DMS53 treated with DMSO at 0.1 percent for 48 hours (cell line): ENCODE measurements at regions not wholly inside any gene's neighbourhood (a gene's known extent, or its start where the extent isn't known, plus 50 kb on each side); places are given as distances from the start of the nearest gene placed in this dataset.
"Not testable (repeated sequence)": the region's sequence is repeated elsewhere in the genome, so short reads cannot be mapped to it uniquely, and the experiment has no call there.

ENCODE experiments used
- DNase-seq: peaks from one replicate; lab custom pipeline; 2025; ENCODE audit not compliant: unreplicated experiment; lab: John Stamatoyannopoulos, UW

DNA sequence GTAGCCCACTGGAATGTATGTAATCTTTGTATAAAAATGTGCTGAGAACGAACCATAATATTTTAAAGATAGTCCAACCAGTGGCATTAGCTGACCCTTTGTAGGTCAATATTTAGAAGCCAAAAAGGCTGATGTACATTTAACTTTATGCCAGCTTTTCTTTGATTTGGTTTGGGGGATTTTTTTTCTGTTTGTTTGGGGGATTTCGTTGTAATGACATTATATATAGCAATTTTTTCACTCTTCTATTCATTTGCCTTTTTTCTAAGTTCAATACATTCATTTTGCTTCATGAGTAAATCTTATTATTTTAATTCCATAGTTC is 382.0 kb upstream of the NOCT start:
- DNase-seq: no peak

DNA sequence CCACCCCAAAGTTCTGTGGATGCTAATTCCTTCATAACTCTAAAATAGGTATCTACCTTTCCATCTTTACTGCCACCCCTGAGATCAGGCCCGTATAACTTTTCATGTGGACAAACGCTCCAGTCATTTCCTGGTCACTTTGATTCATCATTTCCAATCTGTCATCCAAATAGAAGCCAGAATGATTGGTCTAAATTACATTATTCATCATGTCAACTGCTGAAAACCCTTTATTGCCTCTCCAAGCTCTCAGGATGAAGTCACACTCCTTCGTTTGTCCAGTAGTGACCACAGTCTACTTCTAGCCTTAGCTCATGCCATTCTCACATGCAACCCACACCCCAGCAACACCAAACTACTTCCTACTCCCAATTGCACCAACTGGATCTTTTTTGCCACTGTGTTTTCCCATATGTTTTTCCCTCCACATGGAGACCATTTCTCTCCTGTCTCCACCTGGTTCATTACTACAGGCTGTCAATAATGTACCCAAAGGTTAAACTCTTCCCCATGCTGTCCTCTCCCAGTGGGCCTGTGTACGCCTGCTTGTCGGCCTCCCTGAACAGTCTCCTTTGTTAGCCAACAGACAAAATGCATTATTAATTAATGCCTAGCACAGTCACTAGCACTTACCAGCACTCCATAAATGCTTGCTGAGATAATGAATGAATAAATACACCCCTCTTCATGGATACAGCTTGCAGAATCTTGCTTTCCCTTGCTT is 382.6 kb upstream of the NOCT start:
- DNase-seq: no peak

DNA sequence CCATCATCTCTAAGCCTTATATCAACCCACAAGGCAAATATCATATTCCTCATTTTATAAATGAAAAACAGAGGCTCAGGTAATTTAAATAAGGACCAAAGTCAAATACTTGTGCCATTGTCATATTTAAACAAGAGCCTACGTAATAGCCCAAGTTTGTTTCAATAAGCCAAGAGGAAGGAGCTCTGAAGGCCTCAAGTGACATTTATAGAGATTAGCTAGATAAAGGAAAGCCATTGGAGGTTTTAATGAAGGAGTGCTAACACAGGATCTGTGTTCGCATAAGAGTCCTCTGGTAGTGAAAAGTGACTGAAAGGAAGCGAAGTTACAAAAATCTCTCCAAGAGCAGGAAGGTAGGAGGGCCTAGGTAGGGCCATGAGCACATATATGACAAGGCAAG is 384.9 kb upstream of the NOCT start:
- DNase-seq: no peak

DNA sequence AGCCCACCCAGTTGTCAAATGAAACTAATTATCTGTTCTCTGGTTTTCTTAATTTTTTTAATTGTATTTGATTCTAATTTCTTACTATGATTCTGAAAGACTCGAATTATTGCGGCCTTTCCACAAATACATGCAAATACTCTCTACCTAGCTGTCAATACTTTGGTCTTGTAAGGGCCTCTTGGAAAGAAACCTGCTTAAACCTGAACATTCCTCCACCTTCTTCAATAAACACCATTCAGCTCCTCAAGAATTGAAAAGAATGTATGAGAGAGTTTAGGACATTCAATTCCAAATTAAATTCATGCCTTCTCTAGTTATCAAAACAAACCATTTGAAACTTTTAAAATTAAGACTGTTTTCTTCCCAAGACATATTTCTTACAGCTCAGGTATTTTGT is 385.9 kb upstream of the NOCT start:
- DNase-seq: no peak

DNA sequence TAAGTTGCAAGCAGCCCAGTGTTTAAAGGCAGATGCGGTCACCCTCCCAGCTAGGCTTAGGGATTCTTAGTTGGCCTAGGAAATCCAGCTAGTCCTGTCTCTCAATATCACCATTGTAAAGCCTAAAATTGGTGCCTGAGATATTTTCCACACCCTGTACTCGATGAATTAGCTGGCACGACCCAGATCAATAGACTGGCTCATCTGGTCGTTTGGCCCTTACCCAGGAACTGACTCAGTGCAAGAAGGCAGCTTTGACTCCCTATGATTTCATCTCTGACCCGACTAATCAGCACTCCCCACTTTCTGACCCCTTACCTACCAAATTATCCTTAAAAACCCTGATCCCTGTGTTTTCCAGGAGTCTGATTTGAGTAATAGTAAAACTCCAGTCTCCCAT is 384.9 kb upstream of the SLC7A11 start:
- DNase-seq: no peak

DNA sequence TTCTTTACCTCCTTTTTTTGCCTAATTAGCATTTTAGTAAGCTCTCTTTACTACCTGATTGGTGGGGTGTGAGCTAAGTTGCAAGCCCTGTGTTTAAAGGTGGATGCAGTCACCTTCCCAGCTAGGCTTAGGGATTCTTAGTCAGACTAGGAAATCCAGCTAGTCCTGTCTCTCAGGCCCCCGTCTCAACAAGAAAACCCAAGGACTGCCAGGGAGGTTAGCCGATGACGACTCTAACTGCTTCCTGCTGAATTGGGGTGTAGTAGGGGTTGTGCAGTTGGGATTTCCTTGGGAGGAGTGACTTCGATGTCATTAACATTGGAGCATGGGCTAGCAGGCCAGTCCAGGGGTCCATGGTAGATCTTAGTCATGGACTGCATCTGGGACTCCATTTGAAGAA is 380.2 kb upstream of the SLC7A11 start:
- not testable (repeated sequence) for DNase-seq

DNA sequence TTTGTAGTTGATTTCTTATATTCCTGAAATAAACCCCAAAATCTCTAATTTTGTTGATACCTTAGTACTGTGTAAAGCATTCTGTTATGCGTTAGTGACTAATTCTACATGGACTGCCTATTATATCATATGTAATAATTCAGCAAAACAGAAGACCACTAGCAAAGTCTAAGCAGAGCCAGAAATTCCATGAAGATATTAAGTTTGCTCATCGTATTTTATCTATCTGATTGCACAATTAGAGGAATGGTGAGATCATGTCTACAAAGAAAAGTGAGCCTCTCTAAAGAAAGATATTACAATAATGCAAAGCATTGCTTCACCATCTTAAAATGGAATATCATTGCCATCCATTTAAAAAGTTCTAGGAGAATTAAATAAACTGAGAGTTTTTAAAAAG is 374.6 kb upstream of the SLC7A11 start:
- DNase-seq: no peak

DNA sequence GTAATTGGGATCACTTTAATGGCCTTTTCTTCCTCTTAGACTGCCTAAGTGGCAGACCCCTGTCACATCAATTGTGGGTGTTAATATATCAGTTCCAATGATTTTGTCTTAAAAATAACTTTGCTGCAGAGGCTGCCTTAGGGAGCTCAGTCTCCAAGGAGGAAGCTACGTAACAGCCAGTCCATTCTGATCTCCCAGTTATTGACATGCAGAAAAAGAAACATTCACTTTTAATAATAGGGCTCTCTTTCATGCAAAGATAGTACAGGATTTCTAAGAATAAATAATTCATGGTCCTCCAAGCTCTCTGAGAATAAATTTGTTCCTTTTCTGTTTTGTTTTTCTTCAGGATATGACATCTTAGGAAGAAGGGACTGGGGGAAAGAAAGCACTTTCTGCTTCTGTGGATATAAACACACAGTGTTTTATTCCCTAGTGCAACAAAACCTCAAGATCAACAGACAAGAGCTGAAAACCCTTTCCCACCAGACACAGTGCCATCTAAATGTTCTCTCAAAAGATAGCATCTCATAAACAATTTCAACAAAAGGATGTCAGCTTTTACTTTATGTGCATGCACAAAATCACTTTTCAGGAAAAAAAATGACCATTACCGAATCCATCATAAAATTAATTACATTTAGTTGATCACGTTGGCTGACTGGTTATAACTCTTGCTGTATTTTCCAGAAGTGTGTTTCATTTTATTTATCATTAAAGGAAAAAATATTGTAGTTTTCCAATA is 372.4 kb upstream of the SLC7A11 start:
- no peak for DNase-seq

DNA sequence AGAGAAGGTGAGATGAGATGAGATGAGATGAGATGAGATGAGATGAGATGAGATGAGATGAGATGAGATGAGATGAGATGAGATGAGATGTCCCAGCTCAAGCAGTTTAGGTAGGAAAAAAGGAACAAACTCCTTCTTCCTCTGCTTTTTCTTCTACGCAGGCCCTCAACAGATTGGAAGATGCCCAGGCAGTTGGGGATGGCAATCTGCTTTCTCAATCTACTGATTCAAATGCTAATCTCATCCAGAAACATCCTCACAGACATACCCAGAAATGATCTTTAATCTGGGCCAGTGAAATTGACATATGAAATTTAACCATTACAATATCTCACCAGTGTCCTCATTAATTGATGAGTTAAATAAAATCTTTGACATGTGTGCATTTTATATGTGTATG is 370.3 kb upstream of the SLC7A11 start:
- no peak for DNase-seq

DNA sequence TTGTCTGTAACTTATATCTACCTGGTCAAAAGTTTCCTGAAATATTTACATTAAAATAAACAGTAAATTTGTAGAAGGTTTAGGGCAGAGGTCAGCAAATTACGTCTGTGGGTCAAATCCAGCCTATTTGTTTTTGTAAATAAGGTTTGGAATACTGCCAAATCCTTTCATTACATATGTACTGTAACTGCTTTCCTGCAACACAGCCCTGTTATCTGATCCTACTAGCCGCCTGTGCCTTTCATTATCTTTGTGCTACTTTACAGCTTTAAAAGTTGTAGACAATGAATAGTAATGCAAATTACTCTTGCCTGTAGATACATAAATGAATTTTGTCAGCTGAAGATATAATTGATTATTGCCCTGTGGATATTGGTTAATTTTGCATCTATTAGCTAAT is 369.6 kb upstream of the SLC7A11 start:
- DNase-seq: no peak

DNA sequence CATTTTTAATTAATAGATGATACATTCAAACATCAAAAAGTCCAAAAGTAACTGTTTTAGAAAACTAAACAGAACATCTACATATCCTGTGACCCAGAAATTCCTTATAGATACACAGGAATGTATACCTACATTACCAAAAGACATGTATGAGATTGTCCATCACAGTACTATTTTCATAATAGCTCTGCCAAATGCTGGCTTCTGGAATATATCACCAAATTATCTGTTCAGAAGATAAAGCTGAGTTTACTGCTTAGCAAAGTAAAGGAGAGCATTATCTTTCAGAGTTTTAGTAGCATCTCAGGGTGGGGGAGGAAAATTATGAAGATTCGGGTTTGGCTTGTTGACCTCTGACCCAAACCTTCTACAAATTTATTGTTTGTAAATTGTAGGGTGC is 368.9 kb upstream of the SLC7A11 start:
- DNase-seq: no peak

DNA sequence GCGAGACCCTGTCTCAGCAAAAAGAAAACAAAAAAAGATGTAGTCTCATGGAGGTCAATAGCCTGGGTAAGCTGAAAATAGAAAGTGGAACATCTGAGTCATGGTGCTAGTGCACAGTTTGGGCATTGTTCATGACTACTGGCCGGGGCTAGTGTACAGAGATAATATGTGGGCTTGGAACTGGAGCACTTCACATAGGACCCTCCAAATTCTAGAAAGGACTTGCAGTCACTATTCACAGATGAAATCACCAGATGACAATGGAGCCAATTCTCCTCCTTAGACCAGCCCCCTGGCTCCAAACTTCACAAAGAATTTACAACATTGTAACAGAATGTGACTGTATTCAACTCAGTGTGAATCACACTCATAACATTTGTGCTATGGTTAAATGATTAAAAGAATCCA is 367.8 kb upstream of the SLC7A11 start:
- DNase-seq: no peak

DNA sequence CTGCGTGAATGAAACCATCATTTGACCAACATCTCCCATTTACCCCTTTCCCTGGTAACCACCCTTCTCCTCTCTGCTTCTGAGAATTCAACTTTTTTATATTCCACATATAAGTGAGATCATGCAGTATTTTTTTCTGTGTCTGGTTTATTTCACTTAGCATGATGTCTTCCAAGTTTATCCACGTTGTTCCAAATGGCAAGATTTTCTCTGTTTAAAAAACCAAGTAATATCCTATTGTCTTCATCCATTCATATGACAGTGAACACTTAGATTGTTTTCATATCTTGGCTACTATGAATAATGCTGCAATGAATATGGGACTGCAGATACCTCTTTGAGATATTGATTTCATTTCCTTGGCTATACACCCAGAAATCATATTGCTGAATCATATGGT is 362.4 kb upstream of the SLC7A11 start:
- DNase-seq: no peak

DNA sequence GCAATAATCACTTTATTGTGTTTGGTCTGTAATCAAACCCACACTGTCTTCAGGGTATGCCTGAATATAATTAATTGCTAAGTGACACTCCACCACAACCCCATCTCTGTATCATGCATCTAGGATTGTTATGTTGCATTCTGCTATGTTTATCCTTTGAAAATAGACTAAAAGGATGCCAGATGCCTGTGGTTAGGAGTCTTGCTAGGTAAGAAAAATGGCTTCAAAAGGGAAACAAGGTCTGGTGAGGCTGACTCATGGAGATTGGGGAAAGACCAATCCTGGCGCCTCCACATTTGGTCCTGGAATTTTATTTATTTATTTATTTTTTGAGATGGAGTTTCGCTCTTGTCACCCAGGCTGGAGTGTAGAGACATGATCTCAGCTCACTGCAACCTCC is 360.5 kb upstream of the SLC7A11 start:
- no peak for DNase-seq

DNA sequence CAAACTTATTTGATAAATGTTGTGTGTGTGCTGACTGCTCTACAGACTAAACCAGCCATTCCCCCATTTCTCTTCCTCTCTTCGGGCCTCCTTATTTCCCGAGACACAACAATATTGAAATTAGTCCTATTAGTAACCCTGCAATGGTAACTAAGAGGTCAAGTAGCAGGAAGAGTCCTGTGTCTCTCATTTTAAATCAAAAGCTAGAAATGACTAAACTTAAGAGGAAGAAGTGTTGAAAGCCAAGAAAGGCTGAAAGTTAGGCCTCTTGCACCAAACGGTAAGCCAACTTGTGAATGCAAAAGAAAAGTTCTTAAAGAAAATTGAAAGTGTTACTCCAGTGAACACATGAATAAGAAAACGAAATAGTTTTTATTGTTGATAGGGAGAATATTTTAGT is 357.8 kb upstream of the SLC7A11 start:
- DNase-seq: no peak

DNA sequence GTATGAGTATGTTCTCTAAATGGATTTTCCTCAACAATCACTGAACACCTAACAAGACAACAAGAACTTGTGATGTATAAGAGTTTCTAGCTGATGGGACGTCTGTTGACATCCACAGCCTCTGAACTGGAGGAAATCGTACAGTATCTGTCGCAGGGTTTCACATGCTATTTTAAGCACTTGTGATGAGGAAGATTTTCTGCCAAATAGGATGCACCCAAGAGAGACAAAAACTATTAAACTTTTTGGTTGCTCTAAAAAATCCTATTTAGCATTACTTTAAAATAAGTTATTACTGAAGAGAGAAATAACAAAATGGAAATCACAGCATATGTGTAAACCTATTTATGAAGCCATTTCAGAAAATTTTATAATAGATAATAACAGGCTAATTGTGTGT is 356.1 kb upstream of the SLC7A11 start:
- DNase-seq: no peak

DNA sequence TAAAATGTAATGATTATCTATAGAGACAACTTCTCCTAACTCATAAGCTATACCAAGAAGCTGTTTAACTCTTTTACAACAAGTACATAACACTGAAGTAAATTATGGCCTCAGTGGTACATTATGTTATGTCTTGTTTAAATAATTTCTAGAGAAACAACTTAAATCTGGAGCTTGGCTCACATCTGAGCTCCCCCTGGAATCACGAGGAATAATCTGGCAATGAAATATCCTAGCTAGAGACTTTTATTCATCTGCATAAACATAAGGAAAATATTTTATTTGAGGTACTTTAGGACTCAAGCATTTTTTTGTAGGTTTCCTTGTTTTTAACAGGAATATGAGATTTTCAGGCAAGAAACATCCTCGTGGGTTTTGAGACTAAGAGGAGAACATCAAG is 354.7 kb upstream of the SLC7A11 start:
- no peak for DNase-seq

DNA sequence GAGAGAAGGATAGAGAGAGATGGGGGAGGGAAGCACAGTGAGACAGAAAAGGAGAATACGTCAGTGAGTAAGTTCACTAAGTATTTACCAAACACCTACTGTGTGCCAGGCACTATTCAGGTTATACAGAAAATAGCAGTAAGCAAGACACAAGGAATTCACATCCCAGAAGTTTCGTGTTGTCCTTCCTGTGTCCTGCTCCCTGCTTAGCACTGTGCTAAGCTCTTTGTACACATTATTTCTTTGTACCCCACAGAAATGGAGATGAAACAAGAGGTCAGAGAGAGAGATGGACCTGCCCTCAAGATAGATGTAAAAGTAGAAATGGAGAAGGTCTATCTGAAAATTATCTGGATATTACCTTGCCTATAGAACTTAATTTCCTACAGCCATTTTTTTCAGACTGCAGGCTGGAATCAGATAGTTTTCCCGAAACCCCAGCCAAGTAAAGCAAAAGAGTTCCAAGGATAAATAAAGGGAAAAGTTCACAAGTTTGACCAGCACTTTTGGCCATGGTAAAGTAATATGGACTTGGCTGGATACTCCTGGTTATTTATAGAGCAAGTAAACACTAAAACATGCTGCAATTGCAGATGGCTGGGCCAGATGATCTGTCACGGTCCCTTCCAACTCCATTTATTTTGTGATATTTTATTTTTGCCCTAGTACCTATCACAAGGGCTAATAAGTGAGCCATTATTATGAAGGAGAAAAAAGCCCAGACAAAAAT is 353.7 kb upstream of the SLC7A11 start:
- DNase-seq: no peak

DNA sequence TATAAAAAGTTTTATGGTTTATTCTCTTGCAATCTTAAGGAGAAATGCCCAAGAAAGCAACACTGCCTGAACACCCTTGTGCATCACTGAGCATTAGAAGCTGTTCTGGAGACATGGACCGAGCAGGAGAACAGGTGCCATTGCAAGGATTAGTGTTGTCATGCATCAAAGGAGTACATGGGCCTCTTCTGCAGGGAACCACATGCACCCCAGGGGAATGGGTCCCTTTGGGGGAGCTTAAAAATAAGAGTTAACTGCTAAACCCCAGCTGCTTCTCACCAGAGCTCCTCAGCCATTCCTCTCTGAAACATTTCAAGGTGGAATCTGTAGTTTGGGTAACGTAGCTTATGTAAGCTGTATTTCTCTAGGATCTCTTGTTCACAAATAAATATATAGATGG is 353.0 kb upstream of the SLC7A11 start:
- no peak for DNase-seq

DNA sequence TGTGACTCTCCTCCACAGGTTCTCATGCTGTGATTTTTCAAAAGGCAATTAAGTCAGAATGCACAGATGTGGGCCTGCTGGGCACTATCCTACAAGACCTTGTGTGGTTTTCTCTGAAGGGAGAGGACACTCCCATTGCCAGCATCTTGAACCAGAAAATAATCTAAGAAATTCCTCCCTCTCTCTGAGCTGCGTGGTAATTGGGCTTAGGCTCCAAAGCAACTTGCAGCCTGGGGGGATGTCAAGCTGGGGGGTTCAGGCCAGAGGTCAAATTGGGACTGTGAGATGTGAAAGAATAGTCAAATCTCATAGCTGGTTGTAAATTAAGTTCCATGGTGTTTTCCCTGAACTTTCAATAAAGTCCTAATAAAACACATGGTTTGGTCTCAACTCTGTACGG is 350.6 kb upstream of the SLC7A11 start:
- DNase-seq: no peak

DNA sequence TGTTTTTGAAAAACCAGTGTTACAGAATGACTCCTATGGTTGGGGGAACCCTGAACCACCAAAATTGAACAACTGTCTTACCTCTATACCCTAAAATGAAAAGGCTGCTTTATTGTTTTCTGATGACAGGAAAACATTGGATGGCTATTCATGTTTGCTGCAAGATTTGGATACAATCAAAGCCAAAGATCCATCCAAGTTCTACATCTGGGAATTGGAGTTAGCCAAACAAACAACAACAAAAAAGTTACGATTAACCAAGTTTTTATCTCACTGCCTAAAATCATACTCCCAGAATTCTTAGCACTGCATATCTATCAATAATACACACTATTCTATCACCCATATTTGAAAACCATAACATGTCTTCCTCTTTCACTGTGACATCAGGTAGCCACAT is 349.7 kb upstream of the SLC7A11 start:
- DNase-seq: no peak

DNA sequence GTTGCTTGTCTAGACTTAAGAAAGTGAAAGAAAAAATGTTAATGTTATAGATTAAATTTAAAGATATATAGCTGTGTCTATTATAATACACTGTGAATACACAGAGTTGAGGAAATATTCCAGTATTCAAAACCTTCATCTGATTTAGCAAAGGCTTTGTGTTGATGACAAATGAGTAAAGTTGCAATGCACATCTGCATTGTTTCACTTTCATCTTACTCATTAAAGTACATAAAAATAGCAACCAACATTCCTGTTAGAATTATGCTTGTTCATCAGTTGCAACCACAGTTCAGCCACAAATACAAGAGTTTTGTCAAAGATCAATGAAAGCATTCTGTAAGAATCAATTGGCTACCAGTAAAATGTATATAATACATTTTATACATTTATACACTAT is 346.4 kb upstream of the SLC7A11 start:
- DNase-seq: no peak
